Endodermal cell (in vitro differentiated cells): ENCODE measurements at regions not wholly inside any gene's neighbourhood (a gene's known extent, or its start where the extent isn't known, plus 50 kb on each side); places are given as distances from the start of the nearest gene placed in this dataset.

ENCODE experiments used
- DNase-seq: peaks from one replicate; pipeline ENCODE4 v3.0.0-alpha.2; 2017
- H3K27ac ChIP-seq: 2 replicates; pipeline ENCODE4 v1.5.1; 2013; ENCODE audit warnings: mild to moderate bottlenecking, low read depth, low read length, moderate library complexity
- H3K27me3 ChIP-seq: 2 replicates; pipeline ENCODE4 v1.6.1; 2013; ENCODE audit warnings: mild to moderate bottlenecking, low read length, moderate library complexity; ENCODE audit not compliant: insufficient read depth, control insufficient read depth, poor library complexity, severe bottlenecking
- H3K36me3 ChIP-seq: 2 replicates; pipeline ENCODE4 v1.7.0; 2013; ENCODE audit warnings: mild to moderate bottlenecking, low read length, moderate library complexity; ENCODE audit not compliant: control insufficient read depth, insufficient read depth
- H3K4me1 ChIP-seq: one replicate; pipeline ENCODE4 v1.7.0; 2013; ENCODE audit warnings: low read length; ENCODE audit not compliant: control insufficient read depth, insufficient read depth
- H3K4me3 ChIP-seq: 2 replicates; pipeline ENCODE4 v1.5.1; 2013; ENCODE audit warnings: mild to moderate bottlenecking, low read length, moderate library complexity
- H3K9ac ChIP-seq: 2 replicates; pipeline ENCODE4 v1.6.1; 2013; ENCODE audit warnings: mild to moderate bottlenecking, low read length, moderate library complexity; ENCODE audit not compliant: poor library complexity, severe bottlenecking; ENCODE audit errors: extremely low read depth
- H3K9me3 ChIP-seq: 2 replicates; pipeline ENCODE4 v1.6.1; 2013; ENCODE audit warnings: mild to moderate bottlenecking, low read length, moderate library complexity; ENCODE audit not compliant: control insufficient read depth
- H3K27ac Mint-ChIP-seq: 2 replicates; pipeline ENCODE4 v1.8.0; 2020; ENCODE audit warnings: mixed read lengths
- H3K27me3 Mint-ChIP-seq: 2 replicates; pipeline ENCODE4 v1.8.0; 2021; ENCODE audit warnings: mild to moderate bottlenecking, mixed read lengths; ENCODE audit not compliant: insufficient read depth
- H3K36me3 Mint-ChIP-seq: 2 replicates; pipeline ENCODE4 v1.8.0; 2020; ENCODE audit warnings: low read depth, mixed read lengths
- H3K4me1 Mint-ChIP-seq: 2 replicates; pipeline ENCODE4 v1.8.0; 2020; ENCODE audit warnings: mixed read lengths
- H3K4me3 Mint-ChIP-seq: 2 replicates; pipeline ENCODE4 v1.8.0; 2020; ENCODE audit warnings: mild to moderate bottlenecking, moderate library complexity, mixed read lengths
- H3K9me3 Mint-ChIP-seq: 2 replicates; pipeline ENCODE4 v1.8.0; 2020; ENCODE audit warnings: mild to moderate bottlenecking, mixed read lengths
- CTCF ChIP-seq: fragments of 200-600 bp; sonication (generic); conservative IDR thresholded peaks from 2 replicates; pipeline ENCODE4 v1.5.0; 2021; ENCODE audit warnings: antibody characterized with exemption, mild to moderate bottlenecking
- WGBS, 2 experiments: methylation state at CpG; one replicate each; pipeline versions ENCODE4 v1.1.5 to v1.1.7; 2013; ENCODE audit warnings: missing lambda C conversion rate in 2 of 2, mixed read lengths in 1 of 2; ENCODE audit not compliant: insufficient coverage in 1 of 2, insufficient read length in 1 of 2; 5-methylcytosine and 5-hydroxymethylcytosine counted together

- Histone ChIP-seq H3K27me3 (no peaks in the 10 kb centered on the region), H3K27ac (no peak overlapping the region), H3K36me3 (no peaks in the 10 kb centered on the region), H3K9ac (no peak overlapping the region), H3K4me3 (no peak overlapping the region), H3K9me3 (peaks cover 5% of the 10 kb centered on the region), H3K4me1 (no peaks in the 10 kb centered on the region)
- no CpG with 5 or more reads among the region's 1 CpG for WGBS, 2 experiments
- Mint-ChIP-seq H3K9me3 (peaks cover 4% of the 10 kb centered on the region), H3K27me3 (no peaks in the 10 kb centered on the region), H3K4me3 (no peak overlapping the region), H3K27ac (no peak overlapping the region), H3K36me3 (peaks cover 2% of the 10 kb centered on the region), H3K4me1 (no peaks in the 10 kb centered on the region)
- TF ChIP-seq CTCF: no peak
- DNase-seq: no peak
Measured at GRCh38 chr5:124133406-124133805, 613.0 kb downstream of the ZNF608 start.

GRCh38 chr5:124132843-124133242 is 613.6 kb downstream of the ZNF608 start:
- Histone ChIP-seq H3K9ac (no peak overlapping the region), H3K36me3 (no peaks in the 10 kb centered on the region), H3K27ac (no peak overlapping the region), H3K9me3 (peaks cover 5% of the 10 kb centered on the region), H3K4me3 (no peak overlapping the region), H3K27me3 (no peaks in the 10 kb centered on the region), H3K4me1 (no peaks in the 10 kb centered on the region)
- Mint-ChIP-seq H3K36me3 (peaks cover 2% of the 10 kb centered on the region), H3K4me3 (no peak overlapping the region), H3K27ac (no peak overlapping the region), H3K27me3 (no peaks in the 10 kb centered on the region), H3K4me1 (no peaks in the 10 kb centered on the region), H3K9me3 (peaks cover 4% of the 10 kb centered on the region)
- DNase-seq: no peak
- no peak for TF ChIP-seq CTCF

- no peaks in the 10 kb centered on the region for H3K4me1 Mint-ChIP-seq
- Histone ChIP-seq H3K4me3 (no peak overlapping the region), H3K36me3 (no peaks in the 10 kb centered on the region), H3K27me3 (no peaks in the 10 kb centered on the region), H3K4me1 (no peaks in the 10 kb centered on the region), H3K9ac (no peak overlapping the region), H3K27ac (no peak overlapping the region), H3K9me3 (peaks cover 5% of the 10 kb centered on the region)
- peaks cover 2% of the 10 kb centered on the region for H3K36me3 Mint-ChIP-seq
- peaks cover 4% of the 10 kb centered on the region for H3K9me3 Mint-ChIP-seq
- no peaks in the 10 kb centered on the region for H3K27me3 Mint-ChIP-seq
- no peak overlapping the region for H3K27ac Mint-ChIP-seq
- H3K4me3 Mint-ChIP-seq: no peak overlapping the region
- 100% methylated on average over 2 of the region's 2 CpGs; no CpG with 5 or more reads in 1 of the 2 experiments for WGBS, 2 experiments
- TF ChIP-seq CTCF: no peak
- DNase-seq: no peak
Measured at GRCh38 chr5:124131466-124131865, 615.0 kb downstream of the ZNF608 start.
